ENCODE measurements at regions not wholly inside any gene's neighbourhood (a gene's known extent, or its start where the extent isn't known, plus 50 kb on each side); places are given as distances from the start of the nearest gene placed in this dataset.

- Histone ChIP-seq H3K27ac (no peak overlapping the region), H3K4me3 (no peak overlapping the region), H3K9me3 (no peaks in the 10 kb centered on the region), H3K36me3 (no peaks in the 10 kb centered on the region), H3K4me1 (no peaks in the 10 kb centered on the region), H3K27me3 (no peaks in the 10 kb centered on the region)
- TF ChIP-seq, protein P1, sequence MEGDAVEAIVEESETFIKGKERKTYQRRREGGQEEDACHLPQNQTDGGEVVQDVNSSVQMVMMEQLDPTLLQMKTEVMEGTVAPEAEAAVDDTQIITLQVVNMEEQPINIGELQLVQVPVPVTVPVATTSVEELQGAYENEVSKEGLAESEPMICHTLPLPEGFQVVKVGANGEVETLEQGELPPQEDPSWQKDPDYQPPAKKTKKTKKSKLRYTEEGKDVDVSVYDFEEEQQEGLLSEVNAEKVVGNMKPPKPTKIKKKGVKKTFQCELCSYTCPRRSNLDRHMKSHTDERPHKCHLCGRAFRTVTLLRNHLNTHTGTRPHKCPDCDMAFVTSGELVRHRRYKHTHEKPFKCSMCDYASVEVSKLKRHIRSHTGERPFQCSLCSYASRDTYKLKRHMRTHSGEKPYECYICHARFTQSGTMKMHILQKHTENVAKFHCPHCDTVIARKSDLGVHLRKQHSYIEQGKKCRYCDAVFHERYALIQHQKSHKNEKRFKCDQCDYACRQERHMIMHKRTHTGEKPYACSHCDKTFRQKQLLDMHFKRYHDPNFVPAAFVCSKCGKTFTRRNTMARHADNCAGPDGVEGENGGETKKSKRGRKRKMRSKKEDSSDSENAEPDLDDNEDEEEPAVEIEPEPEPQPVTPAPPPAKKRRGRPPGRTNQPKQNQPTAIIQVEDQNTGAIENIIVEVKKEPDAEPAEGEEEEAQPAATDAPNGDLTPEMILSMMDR (IDR thresholded peaks at IDR 0.05), result no peak
- no peak for TF ChIP-seq EP300 (IDR thresholded peaks at IDR 0.05)
- ATAC-seq, result no peak
These were observed 91.9 kb upstream of the PTPRD start for GRCh38 chr9:10704720-10705119.

DNA sequence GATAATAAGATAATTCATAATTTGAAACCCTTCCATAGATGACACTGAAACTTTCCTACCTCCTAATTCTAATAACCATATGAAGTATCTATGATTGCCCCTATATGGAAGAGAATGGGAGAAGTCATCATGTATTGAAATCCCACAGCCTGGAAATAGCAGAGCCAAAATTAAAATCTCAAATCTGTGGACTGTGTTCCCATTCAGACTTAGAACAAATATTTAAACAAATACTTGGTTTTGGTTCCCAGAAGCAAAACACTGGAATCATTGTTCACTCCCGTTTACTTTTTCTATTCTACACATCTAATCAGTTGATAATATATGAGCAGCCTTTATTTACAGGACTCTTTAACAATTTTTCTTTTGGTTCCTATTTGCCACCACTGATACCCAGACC, 92.6 kb upstream of the PTPRD start:
- no peak overlapping the region for H3K4me3 ChIP-seq
- H3K9me3 ChIP-seq, result no peaks in the 10 kb centered on the region
- WGBS, 2 donors (ENCODE audit: low coverage in 1 of 2), result 9 to 44% methylated on average over 1 of the region's 1 CpG
- no peaks in the 10 kb centered on the region for H3K4me1 ChIP-seq
- no peak overlapping the region for H3K27ac ChIP-seq
- H3K36me3 ChIP-seq, result no peaks in the 10 kb centered on the region
- H3K27me3 ChIP-seq, result no peaks in the 10 kb centered on the region
- TF ChIP-seq, protein P1 (IDR thresholded peaks at IDR 0.05), result no peak
- TF ChIP-seq POLR2A (IDR thresholded peaks at IDR 0.05) (no peak), POLR2AphosphoS5 (IDR thresholded peaks at IDR 0.05) (no peak), EP300 (IDR thresholded peaks at IDR 0.05) (no peak)
- ATAC-seq, result no peak

- Histone ChIP-seq H3K36me3 (no peaks in the 10 kb centered on the region), H3K4me3 (no peak overlapping the region), H3K4me1 (no peaks in the 10 kb centered on the region), H3K27ac (no peak overlapping the region), H3K9me3 (no peaks in the 10 kb centered on the region), H3K27me3 (no peaks in the 10 kb centered on the region)
- no peak for ATAC-seq
- TF ChIP-seq, protein P1 (IDR thresholded peaks at IDR 0.05), result no peak
- no peak for TF ChIP-seq EP300 (IDR thresholded peaks at IDR 0.05)
- WGBS, 2 donors (ENCODE audit: low coverage in 1 of 2), result 54 to 58% methylated on average over 2 to 3 of the region's 3 CpGs
These were observed 94.0 kb upstream of the PTPRD start for GRCh38 chr9:10706788-10707187.

DNA sequence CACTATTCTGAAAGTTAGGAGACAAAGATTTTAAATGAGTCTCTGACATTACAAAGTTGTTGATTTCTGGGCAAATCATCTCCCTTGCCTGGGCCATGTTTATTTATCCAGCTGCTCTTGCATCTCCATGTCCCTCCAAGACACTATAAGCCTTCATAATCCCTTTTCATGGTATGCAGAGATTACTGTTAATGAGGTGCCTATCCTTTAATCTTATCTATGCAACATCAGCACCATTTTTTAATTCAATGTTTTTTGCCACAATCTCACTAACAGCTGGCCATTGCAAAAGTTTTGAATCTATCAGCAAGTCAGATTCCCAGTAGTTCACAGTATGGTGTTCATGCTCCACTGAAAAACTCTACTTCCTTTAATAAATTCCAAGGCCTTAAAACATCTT, 108.5 kb upstream of the PTPRD start:
- TF ChIP-seq POLR2AphosphoS5 (IDR thresholded peaks at IDR 0.05), result no peak
- TF ChIP-seq EP300 (IDR thresholded peaks at IDR 0.05), result no peak
- no peak for TF ChIP-seq POLR2A (IDR thresholded peaks at IDR 0.05)
- TF ChIP-seq, protein P1 (IDR thresholded peaks at IDR 0.05), result no peak
- Histone ChIP-seq H3K27ac (no peak overlapping the region), H3K9me3 (no peaks in the 10 kb centered on the region), H3K27me3 (no peaks in the 10 kb centered on the region), H3K4me1 (no peaks in the 10 kb centered on the region), H3K4me3 (no peak overlapping the region), H3K36me3 (no peaks in the 10 kb centered on the region)
- ATAC-seq, result no peak

DNA sequence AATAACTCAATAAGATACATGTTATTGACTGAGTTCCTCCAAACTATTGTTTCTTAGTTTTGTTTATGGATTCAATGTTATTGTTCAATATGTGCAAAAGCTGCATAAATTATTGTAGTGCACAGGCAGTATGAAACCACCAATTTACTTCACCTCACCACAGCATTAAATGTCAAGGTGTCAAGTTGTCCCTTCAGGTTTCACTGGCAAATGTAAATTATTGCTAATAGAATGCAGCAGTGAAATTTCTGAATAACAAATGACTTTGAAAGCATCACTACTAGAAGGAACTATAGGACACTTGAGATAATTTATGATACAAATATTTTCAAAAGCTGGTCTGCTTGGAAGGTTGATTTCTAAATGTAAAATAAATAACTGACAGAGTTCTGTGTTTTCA, 116.4 kb upstream of the PTPRD start:
- no peaks in the 10 kb centered on the region for H3K4me1 ChIP-seq
- TF ChIP-seq POLR2AphosphoS5 (IDR thresholded peaks at IDR 0.05), result no peak
- TF ChIP-seq EP300 (IDR thresholded peaks at IDR 0.05), result no peak
- TF ChIP-seq, protein P1 (IDR thresholded peaks at IDR 0.05), result no peak
- TF ChIP-seq POLR2A (IDR thresholded peaks at IDR 0.05), result no peak

More for the DNA sequence above, 116.4 kb upstream of the PTPRD start:
- no peaks in the 10 kb centered on the region for H3K36me3 ChIP-seq
- no peak overlapping the region for H3K4me3 ChIP-seq
- no peak for ATAC-seq
- no peaks in the 10 kb centered on the region for H3K9me3 ChIP-seq
- H3K27ac ChIP-seq, result no peak overlapping the region
- H3K27me3 ChIP-seq, result no peaks in the 10 kb centered on the region

All from gastroesophageal sphincter (tissue), 4 donors.